NB4 (cell line): ENCODE measurements at regions not wholly inside any gene's neighbourhood (a gene's known extent, or its start where the extent isn't known, plus 50 kb on each side); places are given as distances from the start of the nearest gene placed in this dataset.

Experiments
- POLR2A ChIP-seq: IDR thresholded peaks from 2 replicates; pipeline ENCODE4 v1.6.1; 2011; ENCODE audit warnings: mild to moderate bottlenecking; ENCODE audit not compliant: insufficient read length; ENCODE audit errors: extremely low read depth
- TF ChIP-seq, protein P1 (sequence below): IDR thresholded peaks from one replicate; pipeline ENCODE4 v1.5.1; 2012; ENCODE audit warnings: low read depth, low read length
- TF ChIP-seq, protein P2 (sequence below): IDR thresholded peaks from 2 replicates; pipeline ENCODE4 v1.6.1; 2011; ENCODE audit warnings: low read depth, low read length

DNA sequence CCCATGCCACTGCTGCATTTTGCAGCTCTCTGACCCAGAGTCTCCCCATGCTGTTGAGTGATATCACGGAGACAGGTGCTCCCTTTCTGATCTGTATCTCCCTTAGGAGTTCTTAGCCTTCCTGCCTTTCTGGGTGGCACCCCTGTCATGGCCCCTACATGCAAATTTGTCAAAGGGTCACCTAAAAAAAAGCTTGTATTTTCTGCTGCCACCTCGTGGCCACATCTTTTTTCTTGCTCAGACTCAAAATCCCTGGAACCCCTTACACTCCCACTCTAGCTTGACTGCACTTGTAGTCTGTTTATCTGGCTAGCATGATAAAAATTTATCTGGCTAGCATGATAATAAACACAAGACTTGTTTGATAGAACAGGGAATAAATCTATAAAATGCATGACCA, 809.1 kb downstream of the SORCS1 start:
- TF ChIP-seq, protein P1, sequence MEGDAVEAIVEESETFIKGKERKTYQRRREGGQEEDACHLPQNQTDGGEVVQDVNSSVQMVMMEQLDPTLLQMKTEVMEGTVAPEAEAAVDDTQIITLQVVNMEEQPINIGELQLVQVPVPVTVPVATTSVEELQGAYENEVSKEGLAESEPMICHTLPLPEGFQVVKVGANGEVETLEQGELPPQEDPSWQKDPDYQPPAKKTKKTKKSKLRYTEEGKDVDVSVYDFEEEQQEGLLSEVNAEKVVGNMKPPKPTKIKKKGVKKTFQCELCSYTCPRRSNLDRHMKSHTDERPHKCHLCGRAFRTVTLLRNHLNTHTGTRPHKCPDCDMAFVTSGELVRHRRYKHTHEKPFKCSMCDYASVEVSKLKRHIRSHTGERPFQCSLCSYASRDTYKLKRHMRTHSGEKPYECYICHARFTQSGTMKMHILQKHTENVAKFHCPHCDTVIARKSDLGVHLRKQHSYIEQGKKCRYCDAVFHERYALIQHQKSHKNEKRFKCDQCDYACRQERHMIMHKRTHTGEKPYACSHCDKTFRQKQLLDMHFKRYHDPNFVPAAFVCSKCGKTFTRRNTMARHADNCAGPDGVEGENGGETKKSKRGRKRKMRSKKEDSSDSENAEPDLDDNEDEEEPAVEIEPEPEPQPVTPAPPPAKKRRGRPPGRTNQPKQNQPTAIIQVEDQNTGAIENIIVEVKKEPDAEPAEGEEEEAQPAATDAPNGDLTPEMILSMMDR = peak; percentile 41
- no peak for TF ChIP-seq POLR2A
- TF ChIP-seq, protein P2, sequence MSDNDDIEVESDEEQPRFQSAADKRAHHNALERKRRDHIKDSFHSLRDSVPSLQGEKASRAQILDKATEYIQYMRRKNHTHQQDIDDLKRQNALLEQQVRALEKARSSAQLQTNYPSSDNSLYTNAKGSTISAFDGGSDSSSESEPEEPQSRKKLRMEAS = no peak
